ENCODE measurements at regions not wholly inside any gene's neighbourhood (a gene's known extent, or its start where the extent isn't known, plus 50 kb on each side); places are given as distances from the start of the nearest gene placed in this dataset.
"Not testable (repeated sequence)": the region's sequence is repeated elsewhere in the genome, so short reads cannot be mapped to it uniquely, and the experiment has no call there.

- no peaks in the 10 kb centered on the region for H3K4me1 ChIP-seq (ENCODE audit: control insufficient read depth, low read length)
- no peak overlapping the region for H3K4me3 ChIP-seq (ENCODE audit: low read length)
- H4K20me1 ChIP-seq (ENCODE audit: control insufficient read depth, insufficient read depth, low read depth, low read length) = no peaks in the 10 kb centered on the region
- no peaks in the 10 kb centered on the region for H3K27me3 ChIP-seq (ENCODE audit: control insufficient read depth, low read length)
- H3F3A ChIP-seq (ENCODE audit: control insufficient read depth, insufficient read depth) = no peaks in the 10 kb centered on the region
- no peaks in the 10 kb centered on the region for H3K9me2 ChIP-seq (replicated peaks; ENCODE audit: control insufficient read depth, low read length)
- no peaks in the 10 kb centered on the region for H3K79me2 ChIP-seq (ENCODE audit: control insufficient read depth, low read length)
- H3K36me3 ChIP-seq (ENCODE audit: control insufficient read depth, low read length) = no peaks in the 10 kb centered on the region
- TF ChIP-seq CTCF (IDR thresholded peaks at IDR 0.05; ENCODE audit: low read depth, low read length, poor library complexity, severe bottlenecking) (no peak), EZH2phosphoT487 (IDR thresholded peaks at IDR 0.05; ENCODE audit: borderline replicate concordance, low read length) (no peak)
- H3K27ac ChIP-seq (ENCODE audit: low read depth, low read length) = no peak overlapping the region
- no peak overlapping the region for H3K4me2 ChIP-seq (ENCODE audit: low read length)
- no peaks in the 10 kb centered on the region for H3K9me3 ChIP-seq (ENCODE audit: control insufficient read depth, insufficient read depth, low read length)
Observed at GRCh38 chr5:36537724-36538123, 68.7 kb upstream of the SLC1A3 start.

GRCh38 chr5:36552651-36553393 is 53.6 kb upstream of the SLC1A3 start:
- Histone ChIP-seq H3K9me2 (replicated peaks; ENCODE audit: control insufficient read depth, low read length) (no peaks in the 10 kb centered on the region), H3K4me2 (ENCODE audit: low read length) (no peak overlapping the region), H3K79me2 (ENCODE audit: control insufficient read depth, low read length) (no peaks in the 10 kb centered on the region), H4K20me1 (ENCODE audit: control insufficient read depth, insufficient read depth, low read depth, low read length) (no peaks in the 10 kb centered on the region), H3K4me3 (ENCODE audit: low read length) (no peak overlapping the region), H3F3A (ENCODE audit: control insufficient read depth, insufficient read depth) (no peaks in the 10 kb centered on the region), H3K9me3 (ENCODE audit: control insufficient read depth, insufficient read depth, low read length) (no peaks in the 10 kb centered on the region), H3K36me3 (ENCODE audit: control insufficient read depth, low read length) (no peaks in the 10 kb centered on the region), H3K4me1 (ENCODE audit: control insufficient read depth, low read length) (no peaks in the 10 kb centered on the region), H3K27ac (ENCODE audit: low read depth, low read length) (no peak overlapping the region), H3K27me3 (ENCODE audit: control insufficient read depth, low read length) (no peaks in the 10 kb centered on the region)
- TF ChIP-seq CTCF (IDR thresholded peaks at IDR 0.05; ENCODE audit: low read depth, low read length, poor library complexity, severe bottlenecking) (no peak), EZH2phosphoT487 (IDR thresholded peaks at IDR 0.05; ENCODE audit: borderline replicate concordance, low read length) (no peak)

GRCh38 chr5:36555035-36555434 is 51.4 kb upstream of the SLC1A3 start:
- H3K27ac ChIP-seq (ENCODE audit: low read depth, low read length); H3K4me2 ChIP-seq (ENCODE audit: low read length); H4K20me1 ChIP-seq (ENCODE audit: control insufficient read depth, insufficient read depth, low read depth, low read length); H3F3A ChIP-seq (ENCODE audit: control insufficient read depth, insufficient read depth); H3K36me3 ChIP-seq (ENCODE audit: control insufficient read depth, low read length); H3K27me3 ChIP-seq (ENCODE audit: control insufficient read depth, low read length); H3K9me2 ChIP-seq (replicated peaks; ENCODE audit: control insufficient read depth, low read length); H3K79me2 ChIP-seq (ENCODE audit: control insufficient read depth, low read length); H3K4me3 ChIP-seq (ENCODE audit: low read length); H3K9me3 ChIP-seq (ENCODE audit: control insufficient read depth, insufficient read depth, low read length); H3K4me1 ChIP-seq (ENCODE audit: control insufficient read depth, low read length): not testable (repeated sequence)

All from DOHH2 (cell line).